GM12892 (cell line): ENCODE measurements at regions not wholly inside any gene's neighbourhood (a gene's known extent, or its start where the extent isn't known, plus 50 kb on each side); places are given as distances from the start of the nearest gene placed in this dataset.

Source experiments
- DNase-seq: peaks from one replicate; pipeline ENCODE4 v3.0.0; 2011; ENCODE audit not compliant: insufficient read length
- FAIRE-seq: peaks from 2 replicates; lab custom pipeline; 2011; peaks lifted over from hg19 to GRCh38; lab: Jason Lieb, UNC
- POLR2A ChIP-seq: IDR thresholded peaks from 2 replicates; pipeline ENCODE4 v1.6.1; 2011; ENCODE audit warnings: low read depth, low read length, control low read depth
- POLR2AphosphoS5 ChIP-seq: IDR thresholded peaks from 2 replicates; pipeline ENCODE4 v1.6.1; 2011; ENCODE audit warnings: low read depth, low read length, control low read depth
- TAF1 ChIP-seq: IDR thresholded peaks from 2 replicates; pipeline ENCODE4 v1.6.1; 2011; ENCODE audit warnings: low read depth, mild to moderate bottlenecking, control low read depth, low read length, borderline replicate concordance

DNA sequence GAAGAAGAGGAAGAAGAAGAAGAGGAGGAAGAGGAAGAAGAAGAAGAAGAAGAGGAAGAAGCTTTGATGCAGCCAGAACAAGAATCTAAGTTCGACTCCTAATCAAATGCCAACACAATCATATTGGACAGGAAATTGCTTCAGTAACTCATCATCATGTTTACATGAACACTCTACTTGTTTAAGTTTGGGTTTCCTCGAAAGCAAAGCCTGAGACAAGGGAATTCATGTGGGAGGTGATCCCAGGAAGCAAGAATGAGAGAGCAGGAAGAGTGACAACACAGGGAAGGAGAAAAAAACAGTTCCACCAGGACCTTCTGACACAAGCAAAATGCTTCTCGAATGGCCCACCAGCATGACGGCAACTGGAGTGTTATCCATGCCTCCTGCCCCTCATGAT, 279.0 kb downstream of the PMP22 start:
- FAIRE-seq = no peak
- TF ChIP-seq TAF1 (no peak), POLR2AphosphoS5 (no peak), POLR2A (no peak)

DNA sequence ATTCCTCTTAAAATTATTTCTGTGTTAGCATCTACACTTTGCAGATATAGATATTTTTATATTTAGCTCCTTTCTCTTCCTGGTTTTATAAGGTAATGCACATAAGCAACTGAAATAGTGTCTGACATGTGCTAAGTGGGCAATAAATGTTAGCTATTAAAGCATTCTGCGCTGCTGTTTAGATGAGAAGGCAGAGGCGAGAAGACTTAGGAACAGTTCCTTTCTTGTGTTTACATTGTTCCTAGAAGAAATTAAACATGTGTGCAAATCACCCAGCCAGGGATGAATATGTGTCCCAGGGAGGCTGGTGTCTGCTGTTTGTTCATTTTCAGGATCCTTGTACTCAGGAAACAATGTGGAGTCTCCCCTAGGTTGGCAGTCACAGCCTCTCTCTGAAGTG, 292.3 kb downstream of the PMP22 start:
- no peak for DNase-seq
- FAIRE-seq = no peak
- no peak for TF ChIP-seq TAF1
- TF ChIP-seq POLR2A = no peak
- no peak for TF ChIP-seq POLR2AphosphoS5

More for the DNA sequence above, 279.0 kb downstream of the PMP22 start:
- DNase-seq = no peak

DNA sequence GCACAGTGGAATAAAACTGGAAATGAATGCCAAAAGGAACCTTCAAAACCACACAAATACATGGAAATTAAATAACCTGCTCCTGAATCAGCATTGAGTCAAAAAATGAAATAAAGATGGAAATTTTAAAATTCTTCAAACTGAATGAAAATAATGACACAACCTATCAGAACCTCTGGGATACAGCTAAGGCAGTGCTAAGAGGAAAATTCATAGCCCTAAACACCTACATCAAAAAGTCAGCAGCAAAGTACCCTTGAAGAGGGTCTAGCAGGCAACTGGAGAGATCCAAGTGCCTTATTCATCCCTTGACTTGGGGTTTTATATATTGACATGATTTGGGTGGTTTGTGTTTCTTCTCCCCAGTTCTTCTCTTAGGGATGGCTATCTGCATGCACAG, 294.1 kb downstream of the PMP22 start:
- DNase-seq (no peak), FAIRE-seq (no peak)
- TF ChIP-seq TAF1 (no peak), POLR2A (no peak), POLR2AphosphoS5 (no peak)

DNA sequence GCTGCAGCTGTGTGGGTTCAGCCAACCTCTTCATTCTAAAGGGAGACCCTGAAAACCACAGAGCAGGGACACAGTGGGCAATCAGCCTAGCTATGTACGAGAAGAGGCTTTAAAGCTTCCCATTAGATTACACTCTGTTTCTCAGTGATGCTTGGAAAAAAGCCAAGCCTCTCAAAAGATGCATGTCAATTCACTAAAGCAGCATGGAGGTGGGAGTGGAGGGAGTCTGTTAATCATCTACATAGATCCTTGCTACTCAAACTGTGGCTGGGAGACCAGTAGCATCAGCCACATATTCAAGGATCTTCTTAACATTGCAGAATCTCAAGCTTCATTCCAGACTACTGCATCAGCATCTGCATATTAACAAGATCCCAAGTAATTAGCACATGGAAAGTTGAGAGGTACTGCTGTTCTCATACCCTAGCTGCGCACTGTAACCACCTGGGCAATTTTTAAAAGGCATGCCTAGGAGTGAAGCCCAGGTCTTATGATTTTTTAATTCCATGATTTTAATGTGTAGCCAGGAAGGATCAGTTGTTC, 305.9 kb downstream of the PMP22 start:
- FAIRE-seq (no peak), DNase-seq (no peak)
- TF ChIP-seq POLR2AphosphoS5 = no peak
- no peak for TF ChIP-seq POLR2A
- TF ChIP-seq TAF1 = no peak

DNA sequence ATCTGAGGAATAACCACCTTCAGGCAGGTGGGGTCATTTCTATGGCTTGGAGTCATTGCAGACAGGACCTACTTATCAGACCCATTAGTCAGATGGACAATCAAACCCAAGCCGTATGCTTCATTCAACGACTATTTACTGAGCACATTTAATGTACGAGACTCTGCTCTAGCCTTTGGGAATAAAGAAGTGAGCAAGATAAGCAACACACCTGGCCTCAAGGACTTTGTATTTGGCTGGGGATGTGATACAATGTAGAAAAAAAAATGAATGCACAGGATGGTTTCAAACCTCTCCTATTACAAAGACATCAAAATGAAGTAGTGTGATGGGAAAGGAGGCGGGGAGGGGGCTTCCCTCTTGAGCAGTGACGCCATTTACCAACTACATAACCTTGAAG, 311.7 kb downstream of the PMP22 start:
- TF ChIP-seq TAF1 (no peak), POLR2AphosphoS5 (no peak), POLR2A (no peak)
- FAIRE-seq (no peak), DNase-seq (no peak)

DNA sequence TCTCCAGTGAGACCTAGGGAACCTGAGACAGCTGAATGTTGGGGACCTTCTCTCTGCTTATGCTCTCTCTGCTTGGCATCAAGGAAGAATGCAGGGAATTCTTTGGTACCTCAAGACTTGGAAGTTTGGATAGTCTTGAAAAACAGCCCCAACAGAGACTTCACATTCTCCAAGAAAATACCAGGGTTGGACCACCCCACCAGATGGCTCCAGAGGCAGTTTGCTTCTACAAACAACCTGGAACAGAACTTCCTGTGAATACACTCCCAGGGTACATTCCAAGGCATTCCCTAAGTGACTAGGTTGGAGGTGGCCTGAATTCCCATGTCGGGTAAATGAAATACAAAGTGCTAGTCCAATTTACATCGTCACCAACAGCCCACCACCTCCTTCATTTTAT, 314.4 kb downstream of the PMP22 start:
- FAIRE-seq (no peak), DNase-seq (no peak)
- no peak for TF ChIP-seq POLR2AphosphoS5
- TF ChIP-seq POLR2A = no peak
- no peak for TF ChIP-seq TAF1

DNA sequence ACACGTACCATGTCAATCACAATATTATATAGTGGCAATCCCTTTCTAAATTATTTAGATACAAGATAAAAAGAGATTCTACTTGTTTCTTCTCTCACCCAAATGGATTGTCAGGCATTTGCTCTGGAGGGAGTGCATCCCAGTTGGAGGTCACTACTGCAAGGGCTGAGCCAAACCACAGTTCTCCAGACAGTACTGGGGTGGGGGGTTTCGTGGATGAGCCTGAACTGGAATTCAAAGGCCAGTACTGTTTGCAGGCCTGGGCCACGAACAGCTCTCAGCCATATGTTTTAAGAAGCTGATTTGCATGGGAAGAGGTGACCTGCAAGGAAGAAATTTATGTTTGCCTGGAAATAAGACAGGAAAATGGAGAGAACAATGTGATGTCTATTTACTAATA, 314.9 kb downstream of the PMP22 start:
- TF ChIP-seq TAF1 (no peak), POLR2AphosphoS5 (no peak), POLR2A (no peak)
- DNase-seq (no peak), FAIRE-seq (no peak)

DNA sequence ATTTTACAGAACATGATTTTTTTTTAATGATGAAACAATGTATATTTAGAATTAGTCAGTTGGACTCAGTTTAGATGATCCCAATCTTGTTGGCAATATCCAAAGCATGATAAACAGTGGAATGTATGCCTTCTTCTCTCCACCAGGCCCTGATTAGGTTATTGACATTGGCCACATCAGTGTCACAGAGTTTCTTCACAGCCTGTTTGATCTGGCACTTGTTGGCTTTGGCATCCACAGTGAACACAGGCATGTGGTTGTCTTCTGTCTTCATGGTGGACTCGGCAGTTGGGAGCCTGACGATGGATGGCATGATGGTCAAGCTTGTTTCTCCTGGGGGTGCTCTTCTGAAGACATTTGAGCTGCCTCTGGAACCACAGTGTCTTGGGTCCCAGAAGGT, 317.5 kb downstream of the PMP22 start:
- TF ChIP-seq POLR2A (no peak), POLR2AphosphoS5 (no peak), TAF1 (no peak)
- FAIRE-seq (no peak), DNase-seq (no peak)

DNA sequence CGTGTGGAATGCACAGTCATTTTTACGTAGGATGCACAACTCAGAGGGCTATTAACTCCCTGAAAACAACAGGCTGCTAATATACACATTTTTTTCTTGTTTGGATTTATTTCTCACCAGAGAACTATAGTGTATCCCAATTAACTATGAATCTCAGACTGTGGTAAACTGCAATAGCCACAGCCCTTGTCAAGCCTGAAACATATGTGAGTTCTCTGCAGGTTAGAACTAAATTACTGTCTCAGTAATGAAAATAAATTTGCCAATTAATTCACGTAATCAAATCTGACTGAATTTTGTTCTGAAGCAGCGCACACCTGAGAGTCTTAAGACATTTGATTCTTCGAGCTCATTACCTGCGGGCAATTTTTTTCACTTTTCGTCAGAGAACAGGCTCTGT, 318.6 kb downstream of the PMP22 start:
- TF ChIP-seq POLR2A (no peak), POLR2AphosphoS5 (no peak), TAF1 (no peak)
- FAIRE-seq (no peak), DNase-seq (no peak)

DNA sequence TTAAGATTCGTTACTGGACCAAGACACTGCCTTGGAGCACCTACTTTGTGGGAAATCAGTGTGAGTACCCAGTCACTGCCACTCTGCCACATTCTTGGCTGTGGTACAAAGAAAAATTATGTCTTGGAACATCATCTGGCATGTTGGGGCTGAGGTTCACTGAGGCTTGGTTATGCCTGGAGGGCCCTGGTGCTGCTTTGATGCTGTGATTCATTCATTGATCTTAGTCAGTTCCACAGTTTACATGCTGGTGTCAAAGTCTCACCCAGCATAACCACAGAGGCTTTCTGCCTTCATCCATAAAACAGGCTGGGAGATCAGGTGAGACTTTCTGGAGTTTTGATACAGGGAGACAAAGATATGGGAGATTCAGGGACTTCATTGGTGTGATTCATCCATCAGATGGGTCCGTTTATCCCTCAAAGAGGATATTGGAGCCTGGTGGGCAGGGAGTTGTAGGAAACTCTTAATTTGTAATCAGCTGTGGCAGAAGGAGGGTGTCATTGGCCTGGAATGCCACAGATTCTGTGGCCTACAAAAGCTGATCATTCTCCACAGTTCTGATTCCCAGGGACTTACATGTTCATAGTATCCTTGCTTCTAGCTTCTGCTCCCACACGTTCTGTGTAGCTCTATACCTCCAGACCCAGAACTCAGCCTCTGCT, 322.5 kb downstream of the PMP22 start:
- DNase-seq = no peak
- TF ChIP-seq TAF1 (no peak), POLR2A (no peak), POLR2AphosphoS5 (no peak)
- no peak for FAIRE-seq

DNA sequence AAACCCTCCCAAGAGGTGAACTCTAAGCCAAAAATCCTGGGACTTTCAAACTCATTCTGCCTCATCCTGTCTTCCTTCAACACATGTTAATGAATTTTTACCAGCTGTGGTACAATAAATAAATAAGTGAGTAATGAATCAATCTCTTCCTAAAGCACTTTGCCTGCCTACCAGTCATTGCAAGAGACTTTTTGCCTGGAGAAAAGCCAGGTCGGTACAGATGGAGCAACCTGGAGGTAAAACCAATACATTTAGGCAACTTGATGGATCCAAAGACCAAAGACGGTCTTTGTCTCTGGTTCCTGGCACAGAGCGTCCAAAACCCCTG, 324.2 kb downstream of the PMP22 start:
- TF ChIP-seq TAF1 (no peak), POLR2A (no peak), POLR2AphosphoS5 (no peak)
- no peak for DNase-seq
- no peak for FAIRE-seq
